B cell (primary cell): ENCODE measurements at regions not wholly inside any gene's neighbourhood (a gene's known extent, or its start where the extent isn't known, plus 50 kb on each side); places are given as distances from the start of the nearest gene placed in this dataset.

Source experiments
- ATAC-seq: fragments of 200-7000 bp; cut with Tn5 transposase; one replicate; pipeline ENCODE4 v1.10.0; 2021; ENCODE audit warnings: low read depth, mild to moderate bottlenecking, moderate number of reproducible peaks, moderate library complexity
- CTCF ChIA-PET: fragments of 350-600 bp; sonication (Branson Sonifier 250); formaldehyde crosslinking; loops from one replicate; lab custom pipeline; 2021; ENCODE audit warnings: antibody characterized with exemption, inconsistent platforms; lab: Charles Lee
- POLR2A ChIA-PET: fragments of 350-600 bp; sonication (Branson Sonifier 250); formaldehyde crosslinking; loops from one replicate; lab custom pipeline; 2021; ENCODE audit warnings: antibody characterized with exemption; lab: Charles Lee
- DNase-seq: peaks from one replicate; pipeline ENCODE4 v3.0.0; 2013
- H2AFZ ChIP-seq: 2 replicates; pipeline ENCODE4 v1.6.1; 2012; ENCODE audit warnings: mild to moderate bottlenecking, low read depth, low read length; ENCODE audit not compliant: insufficient read depth, poor library complexity, severe bottlenecking
- H3K27ac ChIP-seq, 2 donors: 1 replicate in 1 of 2; 2 replicates in 1 of 2; pipeline ENCODE4 v1.5.1; 2012 to 2013; ENCODE audit warnings: low read length in 2 of 2, mild to moderate bottlenecking in 2 of 2, moderate library complexity in 1 of 2
- H3K27me3 ChIP-seq, 4 experiments: fragments of 200-600 bp in 1 of 4; sonication (generic) in 1 of 4; replicated peaks in 1 of 4; 1 replicate in 2 of 4; 2 replicates in 2 of 4; pipeline versions ENCODE4 v1.6.1 to v1.7.0; 2013 to 2016; ENCODE audit warnings: low read length in 3 of 4, mild to moderate bottlenecking in 2 of 4, mixed read lengths in 1 of 4, moderate library complexity in 1 of 4; ENCODE audit not compliant: insufficient read depth in 4 of 4, control insufficient read depth in 3 of 4; ENCODE audit errors: control extremely low read depth in 1 of 4
- H3K36me3 ChIP-seq, 2 experiments: replicated peaks in 1 of 2; 1 replicate in 1 of 2; 2 replicates in 1 of 2; pipeline versions ENCODE4 v1.6.1 to v1.7.1; 2013; ENCODE audit warnings: low read length in 1 of 2; ENCODE audit not compliant: insufficient read depth in 2 of 2, control insufficient read depth in 1 of 2; ENCODE audit errors: control extremely low read depth in 1 of 2, extremely low read depth in 1 of 2
- H3K4me1 ChIP-seq, 2 donors: fragments of 200-600 bp in 1 of 2; sonication (generic) in 1 of 2; 1 replicate in 1 of 2; 2 replicates in 1 of 2; pipeline versions ENCODE4 v1.5.1 to v1.6.1; 2013 to 2017; ENCODE audit warnings: low read length in 2 of 2; ENCODE audit not compliant: control insufficient read depth in 2 of 2, insufficient read depth in 2 of 2
- H3K4me2 ChIP-seq: replicated peaks from 2 replicates; pipeline ENCODE3; 2012; ENCODE audit warnings: mild to moderate bottlenecking, low read depth, low read length; ENCODE audit not compliant: poor library complexity, severe bottlenecking
- H3K4me3 ChIP-seq, 5 experiments: fragments of 200-600 bp in 1 of 5; sonication (generic) in 1 of 5; 1 replicate in 3 of 5; 2 replicates in 2 of 5; pipeline versions ENCODE4 v1.5.1 to v1.7.0; 2011 to 2016; ENCODE audit warnings: low read length in 4 of 5, mild to moderate bottlenecking in 4 of 5, low read depth in 2 of 5, control low read depth in 1 of 5, moderate library complexity in 1 of 5; ENCODE audit not compliant: insufficient read depth in 1 of 5; ENCODE audit errors: control extremely low read depth in 1 of 5, extremely low read depth in 1 of 5
- H3K79me2 ChIP-seq: fragments of 200-600 bp; sonication (generic); one replicate; pipeline ENCODE4 v1.6.0; 2016; ENCODE audit warnings: low read length; ENCODE audit not compliant: control insufficient read depth, insufficient read depth
- H3K9ac ChIP-seq: fragments of 200-600 bp; sonication (generic); 2 replicates; pipeline ENCODE4 v1.6.1; 2017; ENCODE audit warnings: mild to moderate bottlenecking, low read length, moderate library complexity
- H3K9me3 ChIP-seq, 3 donors: one replicate each; pipeline versions ENCODE4 v1.6.1 to v1.7.1; 2013; ENCODE audit warnings: low read length in 2 of 3; ENCODE audit not compliant: control insufficient read depth in 2 of 3, insufficient read depth in 1 of 3; ENCODE audit errors: control extremely low read depth in 1 of 3
- H4K20me1 ChIP-seq: 2 replicates; pipeline ENCODE4 v1.6.0; 2012; ENCODE audit warnings: mild to moderate bottlenecking, low read length; ENCODE audit not compliant: insufficient read depth, control insufficient read depth, poor library complexity, severe bottlenecking
- H3K27ac Mint-ChIP-seq: one replicate; pipeline ENCODE4 v1.8.0; 2021; ENCODE audit warnings: mixed read lengths
- H3K27me3 Mint-ChIP-seq: one replicate; pipeline ENCODE4 v1.8.0; 2021; ENCODE audit warnings: mixed read lengths
- H3K4me1 Mint-ChIP-seq: one replicate; pipeline ENCODE4 v1.8.0; 2021; ENCODE audit warnings: mixed read lengths
- H3K4me3 Mint-ChIP-seq: one replicate; pipeline ENCODE4 v1.8.0; 2021; ENCODE audit warnings: mixed read lengths
- H3K9me3 Mint-ChIP-seq: one replicate; pipeline ENCODE4 v1.8.0; 2022; ENCODE audit warnings: mixed read lengths; ENCODE audit not compliant: insufficient read depth
- EZH2 ChIP-seq: IDR thresholded peaks from 2 replicates; pipeline ENCODE4 v1.6.1; 2012; ENCODE audit warnings: borderline replicate concordance, low read depth, mild to moderate bottlenecking, moderate library complexity, low read length; ENCODE audit not compliant: insufficient read depth, poor library complexity, severe bottlenecking
- WGBS: methylation state at CpG from one replicate; pipeline ENCODE4 v1.1.5; 2013; ENCODE audit warnings: missing lambda C conversion rate; ENCODE audit not compliant: insufficient coverage; 5-methylcytosine and 5-hydroxymethylcytosine counted together
- intact Hi-C: fragments of 100-400 bp; cut with micrococcal nuclease; formaldehyde crosslinking; loops from one replicate; pipeline ENCODE4 v1.10.0; 2022
- TF ChIP-seq, protein P1 (sequence below): fragments of 200-600 bp; IDR thresholded peaks from one replicate; pipeline ENCODE4 v1.8.0; 2022; ENCODE audit warnings: antibody characterized with exemption, mild to moderate bottlenecking

DNA sequence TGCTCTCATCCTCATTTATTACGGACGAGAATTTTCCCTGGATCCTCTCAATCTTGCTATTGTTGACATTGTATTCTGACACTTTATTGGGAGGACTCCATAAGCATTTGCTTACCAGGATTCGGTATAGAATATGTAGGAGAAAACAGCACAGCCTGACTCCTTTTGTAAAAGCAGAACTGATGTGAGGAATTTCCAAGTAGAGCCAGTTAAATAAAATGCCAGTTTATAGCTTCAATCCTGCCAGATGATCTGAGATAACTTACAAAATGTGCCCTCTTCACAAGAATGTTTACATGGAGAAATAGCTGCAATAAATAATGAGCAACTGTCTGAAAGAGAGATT is 332.9 kb upstream of the PRICKLE1 start:
- Mint-ChIP-seq H3K4me1 (no peaks in the 10 kb centered on the region), H3K4me3 (no peak overlapping the region), H3K27ac (no peak overlapping the region), H3K9me3 (no peaks in the 10 kb centered on the region), H3K27me3 (peaks cover 3% of the 10 kb centered on the region)
- H3K36me3 ChIP-seq, result no peaks in the 10 kb centered on the region
- POLR2A ChIA-PET, result no interaction called here
- no peak for DNase-seq
- no peak overlapping the region for H3K9ac ChIP-seq
- no peak overlapping the region for H2AFZ ChIP-seq
- H3K27ac ChIP-seq, result no peak overlapping the region
- no peak for TF ChIP-seq EZH2
- TF ChIP-seq, protein P1, sequence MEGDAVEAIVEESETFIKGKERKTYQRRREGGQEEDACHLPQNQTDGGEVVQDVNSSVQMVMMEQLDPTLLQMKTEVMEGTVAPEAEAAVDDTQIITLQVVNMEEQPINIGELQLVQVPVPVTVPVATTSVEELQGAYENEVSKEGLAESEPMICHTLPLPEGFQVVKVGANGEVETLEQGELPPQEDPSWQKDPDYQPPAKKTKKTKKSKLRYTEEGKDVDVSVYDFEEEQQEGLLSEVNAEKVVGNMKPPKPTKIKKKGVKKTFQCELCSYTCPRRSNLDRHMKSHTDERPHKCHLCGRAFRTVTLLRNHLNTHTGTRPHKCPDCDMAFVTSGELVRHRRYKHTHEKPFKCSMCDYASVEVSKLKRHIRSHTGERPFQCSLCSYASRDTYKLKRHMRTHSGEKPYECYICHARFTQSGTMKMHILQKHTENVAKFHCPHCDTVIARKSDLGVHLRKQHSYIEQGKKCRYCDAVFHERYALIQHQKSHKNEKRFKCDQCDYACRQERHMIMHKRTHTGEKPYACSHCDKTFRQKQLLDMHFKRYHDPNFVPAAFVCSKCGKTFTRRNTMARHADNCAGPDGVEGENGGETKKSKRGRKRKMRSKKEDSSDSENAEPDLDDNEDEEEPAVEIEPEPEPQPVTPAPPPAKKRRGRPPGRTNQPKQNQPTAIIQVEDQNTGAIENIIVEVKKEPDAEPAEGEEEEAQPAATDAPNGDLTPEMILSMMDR, result no peak
- no peaks in the 10 kb centered on the region for H4K20me1 ChIP-seq
- CTCF ChIA-PET, result no interaction called here
- H3K27me3 ChIP-seq, result no peaks in the 10 kb centered on the region
- intact Hi-C loops, result no loop called here
- no peaks in the 10 kb centered on the region for H3K4me1 ChIP-seq
- WGBS, result 100% methylated on average over 1 of the region's 3 CpGs
- no peaks in the 10 kb centered on the region for H3K9me3 ChIP-seq
- H3K4me3 ChIP-seq, result no peak overlapping the region
- no peak for ATAC-seq
- no peak overlapping the region for H3K4me2 ChIP-seq
- H3K79me2 ChIP-seq, result no peaks in the 10 kb centered on the region

DNA sequence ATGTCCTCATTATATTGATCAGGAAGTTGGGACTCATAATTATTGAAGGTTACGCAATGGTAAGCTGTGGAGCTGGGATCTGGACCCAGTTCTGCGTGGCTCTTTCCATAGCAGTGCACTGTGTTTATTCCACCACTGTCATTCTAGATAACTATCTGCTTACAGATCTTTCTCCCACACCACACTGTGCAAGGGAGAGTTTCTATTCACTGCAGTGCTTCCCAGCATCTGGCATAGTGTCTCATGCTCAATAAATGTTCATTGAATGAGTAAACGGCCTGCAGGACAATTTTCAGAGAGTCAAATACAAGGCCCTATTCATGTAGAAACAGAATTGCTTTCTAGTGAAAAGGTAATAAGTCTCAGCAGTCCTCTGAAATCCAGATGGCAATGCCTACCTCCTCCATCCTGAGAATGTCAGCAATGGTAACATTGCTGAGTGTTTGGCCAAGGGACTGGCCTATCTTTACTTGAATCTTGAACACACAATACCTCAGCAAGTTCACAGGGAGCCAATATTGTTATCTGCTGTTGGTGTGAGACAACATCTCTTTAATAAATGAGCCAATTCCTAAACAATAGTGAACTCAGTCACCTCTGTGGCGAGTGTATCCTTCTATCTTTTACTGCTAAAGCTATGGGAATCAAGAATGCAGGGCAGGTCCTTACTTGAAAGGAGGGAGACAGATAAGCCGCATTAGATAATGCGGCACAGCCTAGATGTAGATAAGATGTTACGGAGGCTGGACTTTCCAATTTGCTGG is 332.4 kb upstream of the PRICKLE1 start:
- H3K9me3 ChIP-seq, result no peaks in the 10 kb centered on the region
- H3K4me3 Mint-ChIP-seq, result no peak overlapping the region
- H3K9me3 Mint-ChIP-seq, result no peaks in the 10 kb centered on the region
- H3K9ac ChIP-seq, result no peak overlapping the region
- H3K4me1 ChIP-seq, result no peaks in the 10 kb centered on the region
- H3K27ac ChIP-seq, result no peak overlapping the region
- no peak for ATAC-seq
- H4K20me1 ChIP-seq, result no peaks in the 10 kb centered on the region
- intact Hi-C loops, result no loop called here
- CTCF ChIA-PET, result no interaction called here
- no peaks in the 10 kb centered on the region for H3K4me1 Mint-ChIP-seq
- H3K79me2 ChIP-seq, result no peaks in the 10 kb centered on the region
- POLR2A ChIA-PET, result no interaction called here
- no peak overlapping the region for H2AFZ ChIP-seq
- no peaks in the 10 kb centered on the region for H3K27me3 ChIP-seq
- no peak for TF ChIP-seq EZH2
- TF ChIP-seq, protein P1, result no peak
- DNase-seq, result no peak
- H3K27me3 Mint-ChIP-seq, result peaks cover 3% of the 10 kb centered on the region
- whole genome bisulfite sequencing, result 100% methylated on average over 1 of the region's 7 CpGs
- no peak overlapping the region for H3K4me3 ChIP-seq
- H3K4me2 ChIP-seq, result no peak overlapping the region
- no peaks in the 10 kb centered on the region for H3K36me3 ChIP-seq
- no peak overlapping the region for H3K27ac Mint-ChIP-seq
